Naive thymus-derived CD4-positive, alpha-beta T cell (primary cell): ENCODE measurements at regions not wholly inside any gene's neighbourhood (a gene's known extent, or its start where the extent isn't known, plus 50 kb on each side); places are given as distances from the start of the nearest gene placed in this dataset.

Experiments used
- ATAC-seq: fragments of 150-1000 bp; cut with Tn5 transposase; 2 replicates; pipeline ENCODE4 v1.10.0; 2021; ENCODE audit warnings: mild to moderate bottlenecking, moderate library complexity
- CTCF ChIA-PET: fragments of 350-600 bp; sonication (Branson Sonifier 250); formaldehyde crosslinking; loops from one replicate; lab custom pipeline; 2021; ENCODE audit warnings: antibody characterized with exemption; lab: Charles Lee
- POLR2A ChIA-PET: fragments of 350-600 bp; sonication (Branson Sonifier 250); formaldehyde crosslinking; loops from one replicate; lab custom pipeline; 2021; ENCODE audit warnings: antibody characterized with exemption, inconsistent platforms; lab: Charles Lee
- DNase-seq, 9 donors: peaks; one replicate each; pipeline versions ENCODE4 v3.0.0 to v3.0.0-alpha.2; 2020 to 2022; ENCODE audit warnings: mixed read lengths in 1 of 9
- H3K27ac ChIP-seq: one replicate; pipeline ENCODE4 v1.7.0; 2013; ENCODE audit warnings: mild to moderate bottlenecking, low read depth, low read length, moderate library complexity
- H3K27me3 ChIP-seq, 2 donors: one replicate each; pipeline ENCODE4 v1.7.0; 2013; ENCODE audit warnings: low read length in 2 of 2, mild to moderate bottlenecking in 2 of 2, moderate library complexity in 2 of 2; ENCODE audit not compliant: control insufficient read depth in 2 of 2, insufficient read depth in 2 of 2
- H3K36me3 ChIP-seq, 3 experiments: 1 replicate in 2 of 3; 2 replicates in 1 of 3; pipeline ENCODE4 v1.7.0; 2013; ENCODE audit warnings: low read length in 3 of 3, mild to moderate bottlenecking in 3 of 3, moderate library complexity in 1 of 3; ENCODE audit not compliant: insufficient read depth in 3 of 3, control insufficient read depth in 2 of 3
- H3K4me1 ChIP-seq, 2 donors: one replicate each; pipeline ENCODE4 v1.7.0; 2013; ENCODE audit warnings: low read length in 2 of 2, mild to moderate bottlenecking in 2 of 2, moderate library complexity in 1 of 2; ENCODE audit not compliant: control insufficient read depth in 2 of 2, insufficient read depth in 2 of 2
- H3K4me3 ChIP-seq: 2 replicates; pipeline ENCODE4 v1.7.0; 2013; ENCODE audit warnings: mild to moderate bottlenecking, low read length
- H3K9me3 ChIP-seq, 3 experiments: 1 replicate in 2 of 3; 2 replicates in 1 of 3; pipeline ENCODE4 v1.7.0; 2013; ENCODE audit warnings: low read length in 3 of 3; ENCODE audit not compliant: control insufficient read depth in 2 of 3
- H3K27ac Mint-ChIP-seq, 9 donors: one replicate each; pipeline ENCODE4 v1.8.0; 2020 to 2022; ENCODE audit warnings: mixed read lengths in 9 of 9, mild to moderate bottlenecking in 8 of 9, moderate library complexity in 5 of 9, inconsistent platforms in 2 of 9
- H3K27me3 Mint-ChIP-seq, 5 donors: one replicate each; pipeline ENCODE4 v1.8.0; 2021 to 2022; ENCODE audit warnings: mixed read lengths in 5 of 5, mild to moderate bottlenecking in 1 of 5
- H3K36me3 Mint-ChIP-seq, 5 donors: one replicate each; pipeline ENCODE4 v1.8.0; 2020 to 2022; ENCODE audit warnings: mixed read lengths in 5 of 5, mild to moderate bottlenecking in 3 of 5, inconsistent platforms in 1 of 5
- H3K4me1 Mint-ChIP-seq, 7 donors: one replicate each; pipeline ENCODE4 v1.8.0; 2020 to 2022; ENCODE audit warnings: mixed read lengths in 7 of 7, mild to moderate bottlenecking in 3 of 7, inconsistent platforms in 1 of 7
- H3K4me3 Mint-ChIP-seq, 10 donors: one replicate each; pipeline ENCODE4 v1.8.0; 2020 to 2022; ENCODE audit warnings: mild to moderate bottlenecking in 10 of 10, mixed read lengths in 10 of 10, moderate library complexity in 6 of 10, inconsistent platforms in 2 of 10
- H3K9me3 Mint-ChIP-seq, 11 donors: one replicate each; pipeline ENCODE4 v1.8.0; 2020 to 2022; ENCODE audit warnings: mixed read lengths in 11 of 11, mild to moderate bottlenecking in 4 of 11, inconsistent platforms in 1 of 11, moderate library complexity in 1 of 11
- intact Hi-C, 2 donors: fragments of 100-400 bp; cut with micrococcal nuclease; formaldehyde crosslinking; loops; one replicate each; pipeline ENCODE4 v1.15.1; 2023

DNA sequence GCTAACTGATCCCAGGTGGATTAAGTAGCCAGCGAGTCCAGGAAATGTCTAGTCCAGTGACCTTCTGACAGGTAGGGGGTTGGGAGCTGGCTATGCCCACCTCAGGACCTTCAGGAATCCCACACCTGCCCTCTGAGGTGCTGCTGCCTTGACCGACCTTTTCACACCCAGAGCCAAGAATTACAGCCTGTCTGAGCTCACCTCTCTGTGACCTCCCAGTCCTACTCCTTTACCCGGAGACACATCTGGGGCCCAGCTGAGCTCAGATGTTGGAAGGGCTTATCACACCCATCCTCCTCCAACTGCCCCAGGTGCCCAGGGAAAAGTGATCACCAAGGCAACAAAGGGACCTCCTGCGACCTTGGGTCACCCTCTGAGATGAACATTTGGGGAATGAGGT is 413.3 kb upstream of the TNP1 start:
- intact Hi-C loops: no loop called here
- H3K4me3 ChIP-seq: no peak overlapping the region
- no peaks in the 10 kb centered on the region for H3K9me3 ChIP-seq
- CTCF ChIA-PET: no interaction called here
- peaks cover 0 to 2% (median 0%) of the 10 kb centered on the region in 11 donors for H3K9me3 Mint-ChIP-seq
- no peak overlapping the region for H3K27ac ChIP-seq
- DNase-seq: no peak
- no peak overlapping the region for H3K4me3 Mint-ChIP-seq
- H3K27me3 ChIP-seq: no peaks in the 10 kb centered on the region
- no peaks in the 10 kb centered on the region for H3K4me1 Mint-ChIP-seq
- H3K4me1 ChIP-seq: no peaks in the 10 kb centered on the region
- peaks cover 0 to 32% (median 11%) of the 10 kb centered on the region in 5 donors for H3K27me3 Mint-ChIP-seq
- H3K27ac Mint-ChIP-seq: no peak overlapping the region
- H3K36me3 Mint-ChIP-seq: no peaks in the 10 kb centered on the region
- no peaks in the 10 kb centered on the region for H3K36me3 ChIP-seq
- ATAC-seq: no peak
- POLR2A ChIA-PET: no interaction called here

GRCh38 chr2:217271813-217272212 is 411.9 kb upstream of the TNP1 start:
- H3K9me3 Mint-ChIP-seq: peaks cover 0 to 13% (median 3%) of the 10 kb centered on the region in 11 donors
- no peaks in the 10 kb centered on the region for H3K4me1 Mint-ChIP-seq
- DNase-seq (no peak), ATAC-seq (no peak)
- peaks cover 0 to 4% (median 0%) of the 10 kb centered on the region in 5 donors for H3K36me3 Mint-ChIP-seq
- no peaks in the 10 kb centered on the region for H3K27me3 ChIP-seq
- H3K36me3 ChIP-seq: no peaks in the 10 kb centered on the region
- no peak overlapping the region for H3K27ac Mint-ChIP-seq
- H3K4me3 ChIP-seq: no peak overlapping the region
- intact Hi-C loops: no loop called here
- H3K27ac ChIP-seq: no peak overlapping the region
- no peaks in the 10 kb centered on the region for H3K4me1 ChIP-seq
- no peaks in the 10 kb centered on the region for H3K9me3 ChIP-seq
- H3K4me3 Mint-ChIP-seq: no peak overlapping the region
- H3K27me3 Mint-ChIP-seq: peaks cover 2 to 30% (median 15%) of the 10 kb centered on the region in 5 donors
- POLR2A ChIA-PET: no interaction called here
- CTCF ChIA-PET: no interaction called here

- POLR2A ChIA-PET: no interaction called here
- CTCF ChIA-PET: no interaction called here
Measured at GRCh38 chr2:217270485-217271121, 410.7 kb upstream of the TNP1 start.

DNA sequence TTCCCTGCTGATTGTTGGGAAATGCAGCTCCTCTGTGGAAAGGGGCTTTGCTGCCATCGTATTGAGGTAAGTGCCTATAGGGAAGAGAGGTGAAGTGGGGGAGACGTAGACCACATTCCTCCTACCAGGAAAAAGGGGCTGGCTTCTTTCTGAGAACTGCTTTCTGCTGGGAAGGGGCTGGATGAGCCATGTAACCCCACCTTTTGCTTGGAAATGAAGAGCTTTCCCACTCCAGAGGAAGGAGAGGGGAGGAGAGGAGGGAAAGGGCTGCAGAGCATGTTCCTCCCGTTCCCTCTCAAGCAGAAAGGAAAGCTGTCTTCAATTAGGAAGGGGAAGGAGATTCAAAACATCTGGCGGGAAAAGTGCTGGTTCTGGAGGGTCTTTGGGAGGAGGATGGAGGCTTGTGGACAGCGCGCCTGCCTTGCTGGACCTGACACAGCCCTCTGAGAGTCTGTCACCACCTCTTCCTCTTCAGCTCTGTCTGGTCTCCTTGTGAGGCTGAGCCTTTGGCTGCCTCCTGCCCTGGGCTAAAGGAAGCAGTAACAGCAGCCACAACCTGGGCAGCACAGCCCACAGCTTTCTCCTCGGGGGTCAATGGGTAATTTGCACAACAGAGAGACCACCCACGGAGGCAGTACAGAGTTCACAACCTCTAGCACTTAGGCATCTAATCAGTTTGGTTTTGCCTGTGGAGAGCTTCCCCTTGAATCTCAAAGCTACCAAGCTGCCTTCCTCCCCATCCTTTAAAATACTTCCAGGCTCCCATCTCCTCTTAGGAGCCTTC is 410.0 kb upstream of the TNP1 start:
- intact Hi-C loops: no loop called here
- Mint-ChIP-seq H3K4me1 (no peaks in the 10 kb centered on the region), H3K27me3 (peaks cover 3 to 33% (median 18%) of the 10 kb centered on the region in 5 donors), H3K36me3 (peaks cover 0 to 4% (median 0%) of the 10 kb centered on the region in 5 donors), H3K27ac (no peak overlapping the region), H3K4me3 (no peak overlapping the region), H3K9me3 (peaks cover 0 to 22% (median 4%) of the 10 kb centered on the region in 11 donors)
- POLR2A ChIA-PET: no interaction called here
- Histone ChIP-seq H3K27me3 (no peaks in the 10 kb centered on the region), H3K9me3 (no peaks in the 10 kb centered on the region), H3K4me3 (no peak overlapping the region), H3K27ac (no peak overlapping the region), H3K36me3 (no peaks in the 10 kb centered on the region), H3K4me1 (no peaks in the 10 kb centered on the region)
- CTCF ChIA-PET: no interaction called here
- ATAC-seq (no peak), DNase-seq (no peak)

More at GRCh38 chr2:217270485-217271121, 410.7 kb upstream of the TNP1 start:
- H3K9me3 Mint-ChIP-seq: peaks cover 0 to 22% (median 4%) of the 10 kb centered on the region in 11 donors
- DNase-seq (no peak), ATAC-seq (no peak)
- no peak overlapping the region for H3K27ac Mint-ChIP-seq
- intact Hi-C loops: no loop called here
- H3K4me3 Mint-ChIP-seq: no peak overlapping the region
- H3K36me3 Mint-ChIP-seq: peaks cover 0 to 4% (median 0%) of the 10 kb centered on the region in 5 donors
- H3K4me1 Mint-ChIP-seq: no peaks in the 10 kb centered on the region
- H3K27ac ChIP-seq: no peak overlapping the region
- peaks cover 3 to 29% (median 18%) of the 10 kb centered on the region in 5 donors for H3K27me3 Mint-ChIP-seq
- no peaks in the 10 kb centered on the region for H3K9me3 ChIP-seq
- no peaks in the 10 kb centered on the region for H3K36me3 ChIP-seq
- no peak overlapping the region for H3K4me3 ChIP-seq
- no peaks in the 10 kb centered on the region for H3K4me1 ChIP-seq
- no peaks in the 10 kb centered on the region for H3K27me3 ChIP-seq

GRCh38 chr2:217268978-217269377 is 409.1 kb upstream of the TNP1 start:
- Histone ChIP-seq H3K4me3 (no peak overlapping the region), H3K36me3 (no peaks in the 10 kb centered on the region), H3K9me3 (no peaks in the 10 kb centered on the region), H3K27me3 (no peaks in the 10 kb centered on the region), H3K27ac (no peak overlapping the region), H3K4me1 (no peaks in the 10 kb centered on the region)
- Mint-ChIP-seq H3K4me1 (no peaks in the 10 kb centered on the region), H3K36me3 (peaks cover 0 to 4% (median 0%) of the 10 kb centered on the region in 5 donors), H3K9me3 (peaks cover 0 to 22% (median 4%) of the 10 kb centered on the region in 11 donors), H3K27ac (no peak overlapping the region), H3K4me3 (no peak overlapping the region), H3K27me3 (peaks cover 3 to 39% (median 22%) of the 10 kb centered on the region in 5 donors)
- intact Hi-C loops: no loop called here
- no peak for ATAC-seq
- POLR2A ChIA-PET: no interaction called here
- CTCF ChIA-PET: no interaction called here
- no peak for DNase-seq

DNA sequence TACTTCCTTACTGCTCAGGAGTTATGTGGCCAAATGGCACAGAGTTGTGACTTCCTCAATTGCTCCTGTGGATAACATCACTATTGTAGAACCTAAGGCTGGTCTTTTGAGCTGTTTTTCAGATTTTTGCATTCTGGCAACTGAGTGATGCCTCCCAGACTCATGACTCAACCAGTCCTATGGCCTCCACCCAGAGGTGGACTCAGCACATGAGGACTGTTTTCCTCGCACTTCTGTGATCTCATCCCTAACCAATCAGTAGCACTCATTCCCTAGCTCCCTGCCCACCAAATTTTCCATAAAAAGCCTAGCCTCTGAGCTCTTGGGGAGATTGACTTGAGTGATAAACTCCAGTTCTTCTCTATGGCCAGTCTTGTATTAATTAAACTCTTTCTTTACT is 407.9 kb upstream of the TNP1 start:
- no peaks in the 10 kb centered on the region for H3K36me3 ChIP-seq
- Mint-ChIP-seq H3K36me3 (peaks cover 0 to 4% (median 0%) of the 10 kb centered on the region in 5 donors), H3K4me1 (no peaks in the 10 kb centered on the region), H3K27ac (no peak overlapping the region), H3K4me3 (no peak overlapping the region), H3K27me3 (peaks cover 4 to 40% (median 25%) of the 10 kb centered on the region in 5 donors), H3K9me3 (peaks cover 0 to 22% (median 4%) of the 10 kb centered on the region in 11 donors)
- H3K9me3 ChIP-seq: no peaks in the 10 kb centered on the region
- no peaks in the 10 kb centered on the region for H3K4me1 ChIP-seq
- no peak overlapping the region for H3K4me3 ChIP-seq
- ChIA-PET POLR2A (no interaction called here), CTCF (no interaction called here)
- intact Hi-C loops: no loop called here
- ATAC-seq (no peak), DNase-seq (no peak)
- H3K27ac ChIP-seq: no peak overlapping the region
- H3K27me3 ChIP-seq: no peaks in the 10 kb centered on the region
